ENCODE measurements at regions not wholly inside any gene's neighbourhood (a gene's known extent, or its start where the extent isn't known, plus 50 kb on each side); places are given as distances from the start of the nearest gene placed in this dataset.
"Not testable (repeated sequence)": the region's sequence is repeated elsewhere in the genome, so short reads cannot be mapped to it uniquely, and the experiment has no call there.

DNA sequence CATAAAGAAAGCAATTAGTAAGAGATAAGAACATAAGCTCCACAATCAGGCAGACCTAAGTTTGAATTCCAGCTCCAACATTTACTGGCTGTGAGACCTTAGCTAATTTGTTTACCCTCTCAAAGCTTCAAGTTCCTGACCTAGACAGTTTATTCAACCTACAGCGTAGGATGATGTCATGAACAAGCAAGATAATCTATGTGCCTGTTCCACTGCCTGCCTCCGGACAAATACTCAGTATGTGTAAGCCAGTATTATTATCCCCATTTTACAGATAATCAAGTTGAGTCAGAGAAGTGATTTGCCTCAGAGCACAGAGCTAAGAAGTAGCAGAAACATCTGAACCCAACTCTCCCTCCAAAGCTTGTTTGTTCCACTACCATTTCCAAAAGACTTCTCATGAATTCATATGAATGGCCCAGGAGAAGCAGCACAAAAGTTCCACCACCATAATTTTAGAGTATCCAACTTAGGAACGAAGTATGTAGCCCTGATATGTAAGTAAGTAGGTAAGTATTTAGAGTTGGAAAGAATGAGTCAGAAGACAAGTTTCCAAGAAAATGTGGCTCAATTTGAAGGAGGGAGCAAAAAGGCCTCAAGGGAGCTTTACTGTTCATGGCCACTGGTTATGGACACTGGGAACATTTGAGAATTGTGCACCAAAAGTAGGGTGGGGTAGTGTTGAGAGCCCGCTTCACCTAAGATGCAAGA lies 398.2 kb downstream of the NFIB start:
- TF ChIP-seq, protein P1, sequence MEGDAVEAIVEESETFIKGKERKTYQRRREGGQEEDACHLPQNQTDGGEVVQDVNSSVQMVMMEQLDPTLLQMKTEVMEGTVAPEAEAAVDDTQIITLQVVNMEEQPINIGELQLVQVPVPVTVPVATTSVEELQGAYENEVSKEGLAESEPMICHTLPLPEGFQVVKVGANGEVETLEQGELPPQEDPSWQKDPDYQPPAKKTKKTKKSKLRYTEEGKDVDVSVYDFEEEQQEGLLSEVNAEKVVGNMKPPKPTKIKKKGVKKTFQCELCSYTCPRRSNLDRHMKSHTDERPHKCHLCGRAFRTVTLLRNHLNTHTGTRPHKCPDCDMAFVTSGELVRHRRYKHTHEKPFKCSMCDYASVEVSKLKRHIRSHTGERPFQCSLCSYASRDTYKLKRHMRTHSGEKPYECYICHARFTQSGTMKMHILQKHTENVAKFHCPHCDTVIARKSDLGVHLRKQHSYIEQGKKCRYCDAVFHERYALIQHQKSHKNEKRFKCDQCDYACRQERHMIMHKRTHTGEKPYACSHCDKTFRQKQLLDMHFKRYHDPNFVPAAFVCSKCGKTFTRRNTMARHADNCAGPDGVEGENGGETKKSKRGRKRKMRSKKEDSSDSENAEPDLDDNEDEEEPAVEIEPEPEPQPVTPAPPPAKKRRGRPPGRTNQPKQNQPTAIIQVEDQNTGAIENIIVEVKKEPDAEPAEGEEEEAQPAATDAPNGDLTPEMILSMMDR (IDR thresholded peaks at IDR 0.05; ENCODE audit: low read depth, low read length): no peak
- no peak overlapping the region for H3K4me3 ChIP-seq (ENCODE audit: low read depth, low read length)

DNA sequence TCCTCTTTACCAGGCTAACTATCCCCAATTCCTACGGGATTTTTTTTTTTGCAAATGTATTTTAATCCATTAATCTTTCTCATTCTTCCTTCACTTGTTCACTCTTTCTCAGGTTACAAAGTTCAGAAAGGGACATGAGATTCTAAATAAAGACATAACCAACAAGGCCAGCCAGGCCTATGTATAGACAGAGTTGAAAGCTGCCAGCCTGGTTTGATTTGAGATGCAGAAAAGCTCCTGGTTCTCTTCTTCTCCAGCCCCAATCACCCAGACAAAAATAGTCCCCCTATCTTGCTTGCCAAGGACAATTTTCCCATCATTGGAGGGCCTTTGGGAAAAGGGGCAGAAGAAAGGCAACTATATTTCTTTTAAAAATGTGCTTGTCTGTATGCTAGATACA lies 398.8 kb downstream of the NFIB start:
- TF ChIP-seq, protein P1 (IDR thresholded peaks at IDR 0.05; ENCODE audit: low read depth, low read length): no peak
- no peak overlapping the region for H3K4me3 ChIP-seq (ENCODE audit: low read depth, low read length)

DNA sequence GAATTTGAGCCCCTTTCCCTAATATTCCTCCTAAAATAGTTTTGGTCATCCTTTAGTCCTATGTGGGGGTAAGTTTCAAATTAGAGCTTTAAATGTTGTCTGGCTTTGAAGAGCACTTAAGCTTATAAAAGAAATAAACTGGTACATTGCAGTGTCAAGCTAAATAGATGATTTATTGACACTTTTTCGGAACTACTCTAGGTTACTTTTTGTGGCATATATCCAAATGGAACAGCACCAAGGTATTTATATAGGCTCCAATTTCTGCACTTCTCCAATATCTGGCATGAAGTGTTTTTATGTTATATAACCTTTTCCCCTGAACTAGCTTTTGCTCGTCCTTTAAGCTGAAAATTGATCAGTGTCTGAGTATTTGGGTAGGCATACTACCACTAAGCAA lies 402.5 kb downstream of the NFIB start:
- TF ChIP-seq, protein P1 (IDR thresholded peaks at IDR 0.05; ENCODE audit: low read depth, low read length): no peak
- no peak overlapping the region for H3K4me3 ChIP-seq (ENCODE audit: low read depth, low read length)

DNA sequence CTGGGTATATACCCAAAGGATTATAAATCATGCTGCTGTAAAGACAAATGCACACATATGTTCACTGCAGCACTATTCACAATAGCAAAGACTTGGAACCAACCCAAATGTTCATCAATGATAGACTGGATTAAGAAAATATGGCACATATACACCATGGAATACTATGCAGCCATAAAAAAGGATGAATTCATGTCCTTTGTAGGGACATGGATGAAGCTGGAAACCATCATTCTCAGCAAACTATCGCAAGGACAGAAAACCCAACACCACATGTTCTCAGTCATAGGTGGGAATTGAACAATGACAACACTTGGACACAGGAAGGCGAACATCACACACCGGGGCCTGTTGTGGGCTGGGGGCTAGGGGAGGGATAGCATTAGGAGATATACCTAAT lies 406.1 kb downstream of the NFIB start:
- H3K4me3 ChIP-seq (ENCODE audit: low read depth, low read length): not testable (repeated sequence)

DNA sequence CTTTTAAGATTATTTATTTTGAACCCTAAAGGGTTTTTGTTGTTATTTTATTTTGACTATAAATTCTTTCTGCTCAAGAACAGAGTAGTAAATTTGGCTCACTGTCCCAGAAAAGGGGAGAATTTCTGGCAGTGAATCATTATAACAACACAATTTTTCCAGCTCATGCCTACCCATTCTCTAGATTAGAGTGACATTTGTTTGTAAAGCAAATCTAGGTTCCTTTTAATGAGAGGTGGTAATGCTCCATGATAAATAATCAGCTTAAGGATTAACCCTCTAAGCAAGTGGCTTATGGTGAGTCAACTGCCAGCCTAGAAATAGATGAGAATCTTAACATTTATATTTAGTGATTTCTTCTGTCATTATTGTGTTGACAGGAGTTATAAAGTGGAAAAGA lies 409.2 kb downstream of the NFIB start:
- H3K4me3 ChIP-seq (ENCODE audit: low read depth, low read length): no peak overlapping the region
- TF ChIP-seq, protein P1 (IDR thresholded peaks at IDR 0.05; ENCODE audit: low read depth, low read length): no peak

DNA sequence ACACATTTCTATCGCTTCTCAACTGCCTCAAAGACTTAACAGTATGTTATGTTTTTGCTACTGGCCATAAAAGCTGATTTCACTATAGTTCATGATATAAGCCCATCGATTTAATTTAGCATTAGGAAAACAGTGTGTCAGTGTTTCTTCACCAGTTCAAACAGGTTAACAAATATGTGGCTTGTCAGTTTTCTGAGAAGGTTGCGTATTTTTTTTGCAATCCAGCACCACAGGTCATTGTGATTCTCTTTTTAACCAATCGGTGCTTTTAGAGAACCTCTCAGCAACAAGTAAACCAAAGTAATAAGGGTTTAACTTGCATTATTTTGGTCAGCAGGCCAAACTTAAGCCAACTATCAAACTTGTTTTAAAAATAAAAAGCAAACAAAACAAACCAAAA lies 409.6 kb downstream of the NFIB start:
- TF ChIP-seq, protein P1 (IDR thresholded peaks at IDR 0.05; ENCODE audit: low read depth, low read length): no peak

DNA sequence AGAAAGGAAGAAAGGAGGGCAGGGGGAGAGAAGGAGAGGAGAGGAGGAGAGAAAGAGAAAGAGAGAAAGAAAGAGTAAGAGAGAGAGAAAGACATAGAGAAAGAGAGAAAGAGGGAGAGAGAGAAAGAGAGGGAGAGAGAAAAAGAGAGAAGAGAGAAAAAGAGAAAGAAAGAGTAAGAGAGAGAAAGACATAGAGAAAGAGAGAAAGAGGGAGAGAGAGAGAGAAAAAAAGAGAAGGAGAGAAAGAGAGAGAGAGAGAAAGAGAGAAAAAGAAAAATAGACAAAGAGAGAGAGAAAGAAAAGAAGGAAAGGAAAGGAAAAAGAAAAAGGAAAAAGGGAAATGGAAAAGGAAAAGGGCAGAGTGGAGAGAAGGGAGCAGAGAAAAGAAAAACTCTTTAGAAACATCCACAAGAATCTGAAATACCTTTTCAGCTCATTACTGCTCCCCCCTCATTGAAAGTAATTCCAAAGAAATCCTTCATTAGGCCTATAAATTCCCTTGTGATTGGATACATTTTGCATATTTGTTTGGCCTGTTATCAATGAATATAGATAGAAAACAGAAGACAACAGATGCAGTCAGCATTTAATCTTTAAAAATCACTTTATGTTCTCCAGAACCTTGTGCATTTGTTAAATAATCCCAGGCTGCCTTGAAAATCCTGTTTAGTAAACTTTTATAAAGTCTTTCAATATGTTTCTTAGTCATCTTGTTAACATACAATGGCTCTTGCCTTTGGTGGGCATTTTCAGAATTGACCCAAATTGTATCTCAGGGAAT lies 411.5 kb downstream of the NFIB start:
- no peak overlapping the region for H3K4me3 ChIP-seq (ENCODE audit: low read depth, low read length)
- TF ChIP-seq, protein P1 (IDR thresholded peaks at IDR 0.05; ENCODE audit: low read depth, low read length): no peak

More for the DNA sequence above, 409.6 kb downstream of the NFIB start:
- no peak overlapping the region for H3K4me3 ChIP-seq (ENCODE audit: low read depth, low read length)

Data from WI38 (cell line).